ENCODE measurements at regions not wholly inside any gene's neighbourhood (a gene's known extent, or its start where the extent isn't known, plus 50 kb on each side); places are given as distances from the start of the nearest gene placed in this dataset.

- TF ChIP-seq BACH2 (CRISPR knock-in tag; IDR thresholded peaks at IDR 0.05; ENCODE audit: borderline replicate concordance) = no peak
- no peak for TF ChIP-seq ZFP3 (CRISPR knock-in tag; IDR thresholded peaks at IDR 0.05)
- TF ChIP-seq ZC3H10 (CRISPR knock-in tag; IDR thresholded peaks at IDR 0.05) = no peak
- TF ChIP-seq GLIS3 (CRISPR knock-in tag; IDR thresholded peaks at IDR 0.05) = no peak
- no peak for TF ChIP-seq CSRNP3 (CRISPR knock-in tag; IDR thresholded peaks at IDR 0.05)
- no peak for TF ChIP-seq CSDC2 (CRISPR knock-in tag; IDR thresholded peaks at IDR 0.05)
- no peak for TF ChIP-seq TCF4 (CRISPR knock-in tag; IDR thresholded peaks at IDR 0.05; ENCODE audit: borderline replicate concordance)
- no peak for TF ChIP-seq ZNF8 (CRISPR knock-in tag; IDR thresholded peaks at IDR 0.05)
- no peak for TF ChIP-seq TSHZ2 (CRISPR knock-in tag; IDR thresholded peaks at IDR 0.05)
- no peak for TF ChIP-seq ZFP30 (CRISPR knock-in tag; IDR thresholded peaks at IDR 0.05)
- no peak for TF ChIP-seq PATZ1 (CRISPR knock-in tag; IDR thresholded peaks at IDR 0.05; ENCODE audit: borderline replicate concordance)
- no peak for TF ChIP-seq SNAI2 (CRISPR knock-in tag; IDR thresholded peaks at IDR 0.05)
- no peak for TF ChIP-seq TOX (CRISPR knock-in tag; IDR thresholded peaks at IDR 0.05; ENCODE audit: borderline replicate concordance)
- ATAC-seq = no peak
Measured at GRCh38 chr7:94061326-94061725, 57.2 kb upstream of the BET1 start.

GRCh38 chr7:94062372-94062771 lies 58.2 kb upstream of the BET1 start:
- TF ChIP-seq PATZ1 (CRISPR knock-in tag; IDR thresholded peaks at IDR 0.05; ENCODE audit: borderline replicate concordance) = no peak
- ATAC-seq = peak; percentile 68

GRCh38 chr7:94064541-94065191 lies 60.5 kb upstream of the BET1 start:
- ATAC-seq = peak; percentile 22; the same call in 2 of the 3 replicates
- TF ChIP-seq TCF4 (CRISPR knock-in tag; IDR thresholded peaks at IDR 0.05; ENCODE audit: borderline replicate concordance) (peak; percentile 24; the same call in 1 of the 2 replicates), CREB5 (CRISPR knock-in tag; IDR thresholded peaks at IDR 0.05; ENCODE audit: low read depth) (no peak)

GRCh38 chr7:94067047-94067446 lies 62.9 kb upstream of the BET1 start:
- TF ChIP-seq GLIS3 (CRISPR knock-in tag; IDR thresholded peaks at IDR 0.05) (no peak), CREB5 (CRISPR knock-in tag; IDR thresholded peaks at IDR 0.05; ENCODE audit: low read depth) (no peak), CSRNP3 (CRISPR knock-in tag; IDR thresholded peaks at IDR 0.05) (no peak), SNAI2 (CRISPR knock-in tag; IDR thresholded peaks at IDR 0.05) (no peak)
- ATAC-seq = no peak

All from SK-N-SH treated with all-trans-retinoic acid at 6 μM for 48 hours (cell line).